ENCODE measurements at regions not wholly inside any gene's neighbourhood (a gene's known extent, or its start where the extent isn't known, plus 50 kb on each side); places are given as distances from the start of the nearest gene placed in this dataset.

- TF ChIP-seq CTCF (IDR thresholded peaks at IDR 0.05 in 4 of 5, conservative IDR thresholded peaks at IDR 0.05 in 1 of 5) (no peak), POLR2A (IDR thresholded peaks at IDR 0.05) (no peak)
Measured at GRCh38 chrX:8289523-8289922, 118.5 kb upstream of the VCX2 start.
